H9 (cell line): ENCODE measurements at regions not wholly inside any gene's neighbourhood (a gene's known extent, or its start where the extent isn't known, plus 50 kb on each side); places are given as distances from the start of the nearest gene placed in this dataset.

Experiments used
- DNase-seq: peaks from one replicate; pipeline ENCODE4 v3.0.0-alpha.2; 2017
- H2AFZ ChIP-seq: one replicate; pipeline ENCODE4 v1.6.1; 2013; ENCODE audit warnings: mild to moderate bottlenecking, low read length, control low read depth, moderate library complexity
- H2AK5ac ChIP-seq: 2 replicates; pipeline ENCODE4 v1.6.1; 2013; ENCODE audit warnings: low read length, control low read depth, mixed read lengths; ENCODE audit not compliant: insufficient read length
- H2BK120ac ChIP-seq: one replicate; pipeline ENCODE4 v1.6.1; 2013; ENCODE audit warnings: low read depth, mild to moderate bottlenecking, low read length, control low read depth, inconsistent platforms; ENCODE audit not compliant: poor library complexity, severe bottlenecking
- H2BK12ac ChIP-seq: 2 replicates; pipeline ENCODE4 v1.6.1; 2013; ENCODE audit warnings: low read length, control low read depth, mixed read lengths, low read depth; ENCODE audit not compliant: insufficient read length
- H2BK15ac ChIP-seq: 2 replicates; pipeline ENCODE4 v1.6.1; 2013; ENCODE audit warnings: low read depth, low read length, control low read depth
- H2BK20ac ChIP-seq: one replicate; pipeline ENCODE4 v1.6.1; 2013; ENCODE audit warnings: low read depth, mild to moderate bottlenecking, low read length, control low read depth, inconsistent platforms; ENCODE audit not compliant: poor library complexity, severe bottlenecking
- H2BK5ac ChIP-seq: 2 replicates; pipeline ENCODE4 v1.6.1; 2013; ENCODE audit warnings: low read length, control low read depth, mixed read lengths; ENCODE audit not compliant: insufficient read length
- H3K14ac ChIP-seq: 2 replicates; pipeline ENCODE4 v1.6.1; 2013; ENCODE audit warnings: low read length, control low read depth; ENCODE audit not compliant: insufficient read depth
- H3K18ac ChIP-seq: 2 replicates; pipeline ENCODE4 v1.6.1; 2013; ENCODE audit warnings: low read depth, mild to moderate bottlenecking, mixed read lengths, low read length, control low read depth; ENCODE audit not compliant: insufficient read length
- H3K23ac ChIP-seq: 2 replicates; pipeline ENCODE4 v1.6.1; 2013; ENCODE audit warnings: low read length, control low read depth, mixed read lengths, low read depth; ENCODE audit not compliant: insufficient read length
- H3K23me2 ChIP-seq: 2 replicates; pipeline ENCODE4 v1.6.1; 2013; ENCODE audit warnings: low read depth, mild to moderate bottlenecking, mixed read lengths, low read length, control low read depth; ENCODE audit not compliant: insufficient read length, poor library complexity, severe bottlenecking
- H3K27ac ChIP-seq: 2 replicates; pipeline ENCODE4 v1.5.1; 2013; ENCODE audit warnings: low read length, control low read depth, mixed read lengths, low read depth; ENCODE audit not compliant: insufficient read length
- H3K27me3 ChIP-seq: 2 replicates; pipeline ENCODE4 v1.6.1; 2013; ENCODE audit warnings: low read length, control low read depth, inconsistent platforms; ENCODE audit not compliant: insufficient read depth
- H3K4ac ChIP-seq: 2 replicates; pipeline ENCODE4 v1.6.1; 2013; ENCODE audit warnings: low read depth, mild to moderate bottlenecking, control low read depth, inconsistent platforms, low read length, moderate library complexity
- H3K4me1 ChIP-seq: 2 replicates; pipeline ENCODE4 v1.6.1; 2013; ENCODE audit warnings: low read length, control low read depth, inconsistent platforms; ENCODE audit not compliant: insufficient read depth
- H3K4me2 ChIP-seq: 2 replicates; pipeline ENCODE4 v1.6.1; 2013; ENCODE audit warnings: low read length, control low read depth, mixed read lengths; ENCODE audit not compliant: insufficient read length, insufficient read depth
- H3K56ac ChIP-seq: 2 replicates; pipeline ENCODE4 v1.6.1; 2013; ENCODE audit warnings: low read depth, mild to moderate bottlenecking, mixed read lengths, low read length, control low read depth; ENCODE audit not compliant: insufficient read length
- H3K79me1 ChIP-seq: 2 replicates; pipeline ENCODE4 v1.6.1; 2013; ENCODE audit warnings: low read depth, mild to moderate bottlenecking, moderate library complexity, low read length, control low read depth, inconsistent platforms; ENCODE audit not compliant: insufficient read depth, poor library complexity, severe bottlenecking
- H3K79me2 ChIP-seq: 2 replicates; pipeline ENCODE4 v1.6.1; 2013; ENCODE audit warnings: low read length, control low read depth, inconsistent platforms; ENCODE audit not compliant: insufficient read depth
- H3K9ac ChIP-seq: 2 replicates; pipeline ENCODE4 v1.6.1; 2013; ENCODE audit warnings: low read length, control low read depth, mixed read lengths; ENCODE audit not compliant: insufficient read length; ENCODE audit errors: extremely low read depth
- H3K9me3 ChIP-seq: one replicate; pipeline ENCODE4 v1.6.1; 2013; ENCODE audit warnings: low read depth, low read length, inconsistent platforms; ENCODE audit not compliant: control insufficient read depth
- H3T11ph ChIP-seq: one replicate; pipeline ENCODE4 v1.6.1; 2013; ENCODE audit warnings: mild to moderate bottlenecking, low read length, control low read depth, inconsistent platforms
- H4K20me1 ChIP-seq: one replicate; pipeline ENCODE4 v1.6.1; 2013; ENCODE audit not compliant: control insufficient read depth, insufficient read length, insufficient read depth
- H4K5ac ChIP-seq: 2 replicates; pipeline ENCODE4 v1.6.1; 2013; ENCODE audit warnings: low read depth, mild to moderate bottlenecking, mixed read lengths, low read length, control low read depth; ENCODE audit not compliant: insufficient read length
- H4K8ac ChIP-seq: replicated peaks from 2 replicates; pipeline ENCODE4 v1.6.1; 2013; ENCODE audit warnings: low read length, control low read depth, mixed read lengths, low read depth; ENCODE audit not compliant: insufficient read length
- H4K91ac ChIP-seq: 2 replicates; pipeline ENCODE4 v1.6.1; 2013; ENCODE audit warnings: low read depth, mild to moderate bottlenecking, moderate library complexity, mixed read lengths, low read length, control low read depth; ENCODE audit not compliant: insufficient read length
- H3K27ac Mint-ChIP-seq, 3 experiments: 2 replicates in 2 of 3; 3 replicates in 1 of 3; pipeline ENCODE4 v1.8.0; 2020 to 2021; ENCODE audit warnings: mixed read lengths in 3 of 3, mild to moderate bottlenecking in 1 of 3, moderate library complexity in 1 of 3
- H3K27me3 Mint-ChIP-seq: 2 replicates; pipeline ENCODE4 v1.8.0; 2021; ENCODE audit warnings: low read depth, mild to moderate bottlenecking, moderate library complexity, mixed read lengths
- H3K36me3 Mint-ChIP-seq, 3 experiments: 2 replicates in 2 of 3; 3 replicates in 1 of 3; pipeline ENCODE4 v1.8.0; 2020 to 2021; ENCODE audit warnings: low read depth in 3 of 3, mixed read lengths in 3 of 3; ENCODE audit not compliant: insufficient read depth in 1 of 3
- H3K4me1 Mint-ChIP-seq, 2 experiments: 2 replicates each; pipeline ENCODE4 v1.8.0; 2020; ENCODE audit warnings: mixed read lengths in 2 of 2
- H3K4me3 Mint-ChIP-seq, 2 experiments: 2 replicates in 1 of 2; 3 replicates in 1 of 2; pipeline ENCODE4 v1.8.0; 2020 to 2021; ENCODE audit warnings: mild to moderate bottlenecking in 2 of 2, mixed read lengths in 2 of 2, moderate library complexity in 1 of 2
- H3K9me3 Mint-ChIP-seq, 2 experiments: 2 replicates in 1 of 2; 3 replicates in 1 of 2; pipeline ENCODE4 v1.8.0; 2020; ENCODE audit warnings: mild to moderate bottlenecking in 2 of 2, mixed read lengths in 2 of 2, moderate library complexity in 1 of 2
- WGBS: extraction: QIAGEN DNeasy Blood & Tissue Kit; methylation state at CpG from one replicate; pipeline ENCODE4 v1.1.7; 2013; ENCODE audit warnings: missing lambda C conversion rate, low lambda C conversion rate, mixed read lengths; ENCODE audit not compliant: insufficient read length; ENCODE audit errors: extremely low coverage; 5-methylcytosine and 5-hydroxymethylcytosine counted together
- TF ChIP-seq, protein P1 (sequence below): fragments of 200-600 bp; sonication (generic); conservative IDR thresholded peaks from 3 replicates; pipeline ENCODE4 v1.8.0; 2021; ENCODE audit warnings: antibody characterized with exemption, mild to moderate bottlenecking

DNA sequence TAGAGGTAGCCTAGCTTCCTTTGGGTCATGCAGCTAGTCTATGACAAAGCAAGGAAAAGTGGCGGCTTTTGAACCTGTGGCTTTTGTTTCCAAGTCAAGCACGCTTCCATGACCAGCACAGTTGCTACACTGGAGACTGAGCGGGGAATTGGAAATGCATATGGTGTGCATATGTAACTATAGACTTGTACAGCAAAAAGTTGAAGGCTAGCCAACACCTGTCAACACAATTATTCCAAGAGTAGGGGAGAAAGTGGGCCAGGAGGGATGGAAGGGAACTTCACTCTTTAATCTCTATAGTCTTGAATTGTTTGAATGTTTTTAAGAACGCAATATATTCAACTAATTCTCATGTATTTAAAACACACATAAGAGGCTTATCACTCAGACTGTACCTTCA, 218.5 kb upstream of the CADM1 start:
- H3T11ph ChIP-seq: no peak overlapping the region
- no peak overlapping the region for H4K5ac ChIP-seq
- H3K4ac ChIP-seq: no peak overlapping the region
- Mint-ChIP-seq H3K4me3 (no peak overlapping the region), H3K27me3 (peaks cover 38% of the 10 kb centered on the region), H3K4me1 (peaks cover 2 to 6% of the 10 kb centered on the region in 2 experiments; a peak in 3 of 4 replicates), H3K36me3 (no peaks in the 10 kb centered on the region), H3K9me3 (peaks cover 3 to 6% of the 10 kb centered on the region in 2 experiments; a peak in 4 of 5 replicates), H3K27ac (no peak overlapping the region)
- no peak overlapping the region for H2BK5ac ChIP-seq
- no peak overlapping the region for H3K9ac ChIP-seq
- H4K20me1 ChIP-seq: no peaks in the 10 kb centered on the region
- no peaks in the 10 kb centered on the region for H3K27me3 ChIP-seq
- H4K8ac ChIP-seq: no peak overlapping the region
- no peak overlapping the region for H3K4me2 ChIP-seq
- H2BK20ac ChIP-seq: no peak overlapping the region
- no peak overlapping the region for H2BK12ac ChIP-seq
- TF ChIP-seq, protein P1, sequence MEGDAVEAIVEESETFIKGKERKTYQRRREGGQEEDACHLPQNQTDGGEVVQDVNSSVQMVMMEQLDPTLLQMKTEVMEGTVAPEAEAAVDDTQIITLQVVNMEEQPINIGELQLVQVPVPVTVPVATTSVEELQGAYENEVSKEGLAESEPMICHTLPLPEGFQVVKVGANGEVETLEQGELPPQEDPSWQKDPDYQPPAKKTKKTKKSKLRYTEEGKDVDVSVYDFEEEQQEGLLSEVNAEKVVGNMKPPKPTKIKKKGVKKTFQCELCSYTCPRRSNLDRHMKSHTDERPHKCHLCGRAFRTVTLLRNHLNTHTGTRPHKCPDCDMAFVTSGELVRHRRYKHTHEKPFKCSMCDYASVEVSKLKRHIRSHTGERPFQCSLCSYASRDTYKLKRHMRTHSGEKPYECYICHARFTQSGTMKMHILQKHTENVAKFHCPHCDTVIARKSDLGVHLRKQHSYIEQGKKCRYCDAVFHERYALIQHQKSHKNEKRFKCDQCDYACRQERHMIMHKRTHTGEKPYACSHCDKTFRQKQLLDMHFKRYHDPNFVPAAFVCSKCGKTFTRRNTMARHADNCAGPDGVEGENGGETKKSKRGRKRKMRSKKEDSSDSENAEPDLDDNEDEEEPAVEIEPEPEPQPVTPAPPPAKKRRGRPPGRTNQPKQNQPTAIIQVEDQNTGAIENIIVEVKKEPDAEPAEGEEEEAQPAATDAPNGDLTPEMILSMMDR: no peak
- no peak overlapping the region for H2BK120ac ChIP-seq
- no peaks in the 10 kb centered on the region for H3K4me1 ChIP-seq
- H3K9me3 ChIP-seq: no peaks in the 10 kb centered on the region
- H2AFZ ChIP-seq: no peak overlapping the region
- no peak overlapping the region for H2AK5ac ChIP-seq
- H2BK15ac ChIP-seq: no peak overlapping the region
- no peak overlapping the region for H4K91ac ChIP-seq
- no peak for DNase-seq
- no peaks in the 10 kb centered on the region for H3K23me2 ChIP-seq
- H3K79me1 ChIP-seq: no peaks in the 10 kb centered on the region
- H3K23ac ChIP-seq: no peak overlapping the region
- H3K79me2 ChIP-seq: no peaks in the 10 kb centered on the region
- no CpG with 5 or more reads among the region's 4 CpGs for WGBS
- H3K14ac ChIP-seq: no peak overlapping the region
- H3K27ac ChIP-seq: no peak overlapping the region
- no peak overlapping the region for H3K56ac ChIP-seq
- H3K18ac ChIP-seq: no peak overlapping the region
